Muscle layer of duodenum (tissue), 2 donors: ENCODE measurements at regions not wholly inside any gene's neighbourhood (a gene's known extent, or its start where the extent isn't known, plus 50 kb on each side); places are given as distances from the start of the nearest gene placed in this dataset.

Experiments used
- H3K27ac ChIP-seq: one replicate; pipeline ENCODE4 v1.7.0; 2013; ENCODE audit warnings: mild to moderate bottlenecking, low read length
- H3K27me3 ChIP-seq: one replicate; pipeline ENCODE4 v1.7.0; 2013; ENCODE audit warnings: low read depth, mild to moderate bottlenecking, control low read depth, low read length
- H3K36me3 ChIP-seq, 2 donors: one replicate each; pipeline ENCODE4 v1.7.0; 2013; ENCODE audit warnings: low read length in 2 of 2, control low read depth in 1 of 2, mild to moderate bottlenecking in 1 of 2; ENCODE audit not compliant: insufficient read depth in 2 of 2, control insufficient read depth in 1 of 2
- H3K4me1 ChIP-seq, 2 donors: one replicate each; pipeline ENCODE4 v1.7.0; 2013; ENCODE audit warnings: low read length in 2 of 2, mild to moderate bottlenecking in 2 of 2, control low read depth in 1 of 2, moderate library complexity in 1 of 2; ENCODE audit not compliant: insufficient read depth in 2 of 2, control insufficient read depth in 1 of 2
- H3K4me3 ChIP-seq, 2 donors: one replicate each; pipeline ENCODE4 v1.7.0; 2013; ENCODE audit warnings: low read length in 2 of 2, low read depth in 1 of 2, mild to moderate bottlenecking in 1 of 2
- H3K9me3 ChIP-seq, 2 donors: one replicate each; pipeline ENCODE4 v1.7.0; 2013; ENCODE audit warnings: low read length in 2 of 2, control low read depth in 1 of 2, mild to moderate bottlenecking in 1 of 2; ENCODE audit not compliant: control insufficient read depth in 1 of 2
- donor health status: healthy.

DNA sequence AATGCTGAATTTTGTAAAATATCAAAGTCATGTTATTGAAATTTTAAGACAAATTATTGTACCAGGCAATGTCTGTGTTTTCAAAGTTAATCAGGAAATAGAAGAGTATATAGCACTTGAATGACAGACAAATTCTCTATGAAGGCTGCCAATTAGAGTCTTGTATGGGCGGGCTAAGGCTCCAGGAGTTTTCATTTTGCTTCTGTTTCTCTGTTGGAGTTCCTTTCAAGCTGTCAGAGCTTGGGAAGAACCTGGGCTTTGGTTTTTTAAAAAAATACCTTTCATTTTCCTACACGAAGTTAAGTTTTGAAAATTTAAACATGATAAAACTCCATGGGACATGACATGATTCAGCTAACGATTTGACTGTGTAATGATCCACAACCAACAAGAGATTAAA lies 339.0 kb upstream of the KCNH7 start:
- no peaks in the 10 kb centered on the region for H3K9me3 ChIP-seq
- no peaks in the 10 kb centered on the region for H3K36me3 ChIP-seq
- no peaks in the 10 kb centered on the region for H3K27me3 ChIP-seq
- no peak overlapping the region for H3K27ac ChIP-seq
- no peak overlapping the region for H3K4me3 ChIP-seq
- no peaks in the 10 kb centered on the region for H3K4me1 ChIP-seq

DNA sequence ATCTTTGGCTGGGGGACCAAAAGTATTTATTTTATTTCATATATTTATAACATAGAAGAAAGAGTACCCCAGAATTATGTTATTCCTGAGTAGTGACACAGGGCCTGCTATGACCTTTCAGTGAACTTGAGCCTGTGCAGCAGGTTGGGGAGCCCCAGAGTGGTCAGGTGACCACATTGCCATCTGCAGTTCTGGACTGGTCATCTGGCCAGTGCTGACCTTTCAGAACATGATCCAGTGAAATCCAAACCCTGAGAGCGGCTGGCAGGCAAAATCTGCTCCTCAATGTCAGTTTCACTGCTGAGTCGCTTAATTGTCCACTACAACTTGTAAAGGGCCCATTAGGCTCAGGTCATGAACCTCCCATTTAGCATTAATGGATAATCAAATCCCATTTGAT lies 336.7 kb upstream of the KCNH7 start:
- Histone ChIP-seq H3K4me3 (no peak overlapping the region), H3K36me3 (no peaks in the 10 kb centered on the region), H3K27ac (no peak overlapping the region), H3K4me1 (no peaks in the 10 kb centered on the region), H3K27me3 (no peaks in the 10 kb centered on the region), H3K9me3 (no peaks in the 10 kb centered on the region)

DNA sequence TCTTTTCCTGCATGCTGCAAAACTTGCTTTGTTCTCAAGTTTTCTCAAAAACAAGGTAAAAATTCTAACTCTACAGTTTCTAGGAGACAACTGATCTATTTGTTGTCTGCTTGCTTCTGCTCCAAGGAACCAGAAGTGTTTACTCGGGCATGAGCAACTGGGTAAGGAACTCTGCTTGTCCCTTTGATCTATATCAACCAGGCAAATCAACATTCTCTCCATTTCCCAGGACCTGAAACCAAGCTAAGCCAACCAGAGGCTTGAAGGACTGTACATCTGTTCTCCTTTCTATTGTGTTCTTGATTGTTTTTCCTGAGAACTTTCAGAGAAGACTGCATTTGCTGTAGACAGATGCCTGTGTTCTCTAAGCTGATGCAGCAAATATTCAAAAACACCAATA lies 335.0 kb upstream of the KCNH7 start:
- no peak overlapping the region for H3K27ac ChIP-seq

DNA sequence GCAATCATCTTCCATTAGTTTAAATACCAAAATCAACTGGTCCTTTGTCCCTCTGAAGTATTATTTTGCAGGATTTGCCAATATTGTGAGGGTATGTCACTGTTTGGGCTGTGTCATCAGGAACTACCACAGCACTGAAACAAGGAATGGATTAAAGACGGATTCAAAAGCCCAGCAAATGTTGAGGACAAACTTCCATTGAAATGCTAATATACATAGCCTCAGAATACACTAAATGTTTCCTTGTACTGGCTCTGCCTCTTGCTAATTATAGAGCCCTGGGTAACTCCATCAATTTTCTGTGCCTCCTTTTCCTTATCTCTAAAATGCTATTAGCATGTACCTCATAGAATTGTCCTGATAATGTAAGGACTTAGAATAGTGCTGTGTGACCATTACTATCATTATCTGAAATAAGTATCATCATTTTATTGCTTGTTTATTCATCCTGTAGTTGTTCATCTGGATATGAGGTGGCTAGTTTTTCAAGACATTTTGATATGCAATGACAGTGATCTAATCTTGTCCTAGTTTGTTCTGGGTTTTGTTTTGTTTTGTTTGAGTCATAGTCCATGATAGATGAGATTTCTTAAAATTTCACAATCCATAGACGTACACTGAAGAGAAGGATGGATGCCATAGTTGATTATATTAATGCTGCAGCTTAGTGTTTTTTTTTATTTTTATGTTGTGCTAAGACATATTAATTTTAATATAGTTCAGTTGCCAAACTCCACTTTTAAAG lies 333.4 kb upstream of the KCNH7 start:
- no peaks in the 10 kb centered on the region for H3K9me3 ChIP-seq
- no peaks in the 10 kb centered on the region for H3K27me3 ChIP-seq

More for the DNA sequence above, 335.0 kb upstream of the KCNH7 start:
- Histone ChIP-seq H3K4me1 (no peaks in the 10 kb centered on the region), H3K27me3 (no peaks in the 10 kb centered on the region), H3K4me3 (no peak overlapping the region), H3K9me3 (no peaks in the 10 kb centered on the region), H3K36me3 (no peaks in the 10 kb centered on the region)

DNA sequence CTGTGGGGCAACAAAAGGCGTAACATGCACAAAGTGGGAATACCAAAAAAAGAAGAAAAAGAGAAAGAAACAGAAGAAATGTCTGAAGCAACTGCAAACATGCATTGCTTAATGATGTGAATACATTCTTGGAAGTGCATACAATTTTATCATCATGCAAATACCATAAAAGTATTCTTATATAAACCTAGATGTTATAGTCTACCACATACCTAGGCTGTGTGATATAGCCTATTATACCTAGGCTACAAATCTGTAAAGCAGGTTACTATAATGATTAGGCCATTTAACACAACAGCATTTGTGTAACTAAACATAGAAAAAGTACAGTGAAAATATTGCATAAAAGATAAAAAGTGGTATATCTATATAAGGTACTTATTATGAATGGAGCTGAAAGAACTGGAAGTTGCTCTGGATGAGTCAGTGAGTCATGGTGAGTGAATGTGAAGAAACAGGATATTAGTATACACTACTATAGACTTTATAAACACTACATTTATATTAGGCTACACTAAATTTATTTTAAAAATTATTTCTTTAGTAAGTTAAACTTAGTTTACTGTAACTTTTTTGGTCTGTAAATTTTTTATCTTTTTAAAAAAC lies 319.4 kb upstream of the KCNH7 start:
- H3K4me1 ChIP-seq = no peaks in the 10 kb centered on the region
- H3K4me3 ChIP-seq = no peak overlapping the region
- H3K9me3 ChIP-seq = no peaks in the 10 kb centered on the region
- H3K36me3 ChIP-seq = no peaks in the 10 kb centered on the region
- H3K27ac ChIP-seq = no peak overlapping the region
- H3K27me3 ChIP-seq = no peaks in the 10 kb centered on the region

More for the DNA sequence above, 333.4 kb upstream of the KCNH7 start:
- Histone ChIP-seq H3K27ac (no peak overlapping the region), H3K36me3 (no peaks in the 10 kb centered on the region), H3K4me1 (no peaks in the 10 kb centered on the region), H3K4me3 (no peak overlapping the region)

DNA sequence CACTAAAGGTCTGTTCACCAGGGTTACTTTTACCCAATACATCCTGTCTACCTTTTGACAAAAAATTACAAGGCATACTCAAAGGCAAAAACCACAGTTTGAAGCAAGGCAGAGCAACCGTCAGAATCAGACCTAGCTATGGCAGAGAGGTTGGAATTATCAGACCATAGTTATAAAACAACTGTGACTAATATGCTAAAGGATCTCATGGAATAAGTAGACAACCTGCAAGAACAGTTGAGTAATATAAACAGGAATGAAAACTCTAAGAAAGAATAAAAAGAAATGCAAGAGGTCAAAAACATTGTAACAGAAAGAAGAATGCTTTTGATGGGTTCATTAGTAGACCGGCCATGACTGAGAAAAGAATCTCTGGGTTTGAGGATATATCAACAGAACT lies 318.8 kb upstream of the KCNH7 start:
- no peaks in the 10 kb centered on the region for H3K36me3 ChIP-seq
- H3K27ac ChIP-seq = no peak overlapping the region
- no peaks in the 10 kb centered on the region for H3K27me3 ChIP-seq
- H3K9me3 ChIP-seq = no peaks in the 10 kb centered on the region
- no peak overlapping the region for H3K4me3 ChIP-seq
- H3K4me1 ChIP-seq = no peaks in the 10 kb centered on the region

DNA sequence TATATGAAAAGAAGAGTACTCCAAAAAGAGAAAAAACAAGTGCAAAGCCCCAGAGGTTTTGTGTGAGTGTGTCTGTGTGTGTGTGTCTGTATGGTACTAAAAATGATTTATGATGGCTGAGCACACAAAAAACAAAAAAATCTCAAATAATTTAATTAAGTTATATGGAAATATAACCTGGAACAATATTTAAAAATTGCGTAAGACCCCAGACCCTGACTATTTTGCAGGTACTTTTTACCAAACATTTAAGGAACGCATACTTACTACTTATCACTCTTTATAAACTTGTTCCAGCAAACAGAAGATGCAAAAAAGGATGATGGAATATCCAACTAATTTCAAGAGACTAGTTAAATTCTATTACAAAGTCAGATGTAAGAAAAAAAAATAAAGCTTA lies 317.4 kb upstream of the KCNH7 start:
- no peaks in the 10 kb centered on the region for H3K4me1 ChIP-seq
- H3K27me3 ChIP-seq = no peaks in the 10 kb centered on the region
- no peak overlapping the region for H3K27ac ChIP-seq
- no peaks in the 10 kb centered on the region for H3K9me3 ChIP-seq
- no peaks in the 10 kb centered on the region for H3K36me3 ChIP-seq
- H3K4me3 ChIP-seq = no peak overlapping the region

DNA sequence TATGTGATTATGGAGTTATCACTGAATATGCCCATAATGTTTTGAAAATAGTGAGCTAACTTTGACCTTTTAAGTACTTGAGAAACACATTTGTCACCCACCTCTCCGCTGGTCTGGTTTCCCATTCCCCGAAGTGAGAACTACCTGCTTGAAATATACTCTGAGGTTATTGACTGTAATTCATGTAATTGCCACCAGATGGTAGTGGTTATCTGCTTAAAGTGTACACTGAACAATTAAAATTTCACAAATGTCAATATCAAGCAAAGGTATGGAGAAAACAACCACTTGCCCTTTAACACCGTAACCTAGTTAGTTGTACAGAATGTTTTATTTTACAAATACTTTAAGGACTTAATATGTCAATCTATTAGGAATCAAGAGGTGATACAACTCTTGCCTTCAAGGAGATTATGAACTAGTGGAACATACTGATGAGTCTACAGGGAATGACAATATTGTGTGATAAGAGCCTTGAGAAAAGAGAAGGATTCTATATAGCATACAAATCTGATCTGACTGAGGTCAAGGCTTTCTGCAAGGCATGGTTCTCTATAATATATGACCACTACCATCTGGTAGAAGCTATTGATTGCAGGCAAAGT lies 316.8 kb upstream of the KCNH7 start:
- H3K27ac ChIP-seq = no peak overlapping the region

DNA sequence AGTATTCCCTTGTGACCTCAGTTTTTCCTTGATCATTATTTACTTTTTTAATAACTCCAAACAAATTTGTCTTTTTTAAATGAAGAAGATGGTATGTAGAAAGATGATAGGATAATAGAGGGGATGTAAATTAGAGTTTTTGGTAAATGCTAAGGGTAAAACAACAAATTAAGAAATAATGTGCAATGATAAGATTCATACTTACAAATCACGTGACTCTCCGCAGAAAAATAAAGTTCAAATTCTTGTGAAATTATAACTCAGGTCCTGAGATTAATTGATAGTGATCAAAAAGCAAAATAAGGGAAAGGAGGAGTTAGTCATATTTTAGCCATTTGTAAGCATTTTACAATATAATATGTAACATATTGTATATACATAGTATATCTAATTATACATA lies 304.1 kb upstream of the KCNH7 start:
- Histone ChIP-seq H3K36me3 (no peaks in the 10 kb centered on the region), H3K27ac (no peak overlapping the region), H3K4me3 (no peak overlapping the region), H3K9me3 (peaks cover 0 to 9% of the 10 kb centered on the region in 2 donors), H3K4me1 (no peaks in the 10 kb centered on the region), H3K27me3 (no peaks in the 10 kb centered on the region)

More for the DNA sequence above, 316.8 kb upstream of the KCNH7 start:
- Histone ChIP-seq H3K36me3 (no peaks in the 10 kb centered on the region), H3K4me3 (no peak overlapping the region), H3K9me3 (no peaks in the 10 kb centered on the region), H3K4me1 (no peaks in the 10 kb centered on the region), H3K27me3 (no peaks in the 10 kb centered on the region)

DNA sequence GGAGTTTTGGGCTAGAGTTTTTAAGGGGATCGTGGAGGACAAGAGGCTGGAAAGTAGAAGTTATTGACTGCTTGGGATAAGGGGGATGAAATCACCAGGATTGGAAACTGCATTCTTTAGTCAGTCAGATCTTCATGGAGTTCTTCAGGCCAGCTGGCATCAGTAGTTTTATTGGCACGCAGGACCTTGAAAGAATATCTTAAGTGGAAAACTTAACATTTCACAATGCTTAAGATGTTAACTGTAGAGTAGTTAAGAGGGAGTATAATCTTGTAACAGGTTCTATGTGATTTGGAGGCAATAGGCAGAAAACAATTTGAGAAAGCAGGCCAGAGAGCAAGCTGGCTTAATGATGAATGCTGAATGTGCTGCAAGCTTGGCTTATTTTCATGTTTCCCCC lies 300.4 kb upstream of the KCNH7 start:
- Histone ChIP-seq H3K36me3 (no peaks in the 10 kb centered on the region), H3K27ac (no peak overlapping the region), H3K4me3 (no peak overlapping the region), H3K9me3 (peaks cover 0 to 4% of the 10 kb centered on the region in 2 donors), H3K4me1 (no peaks in the 10 kb centered on the region), H3K27me3 (no peaks in the 10 kb centered on the region)

DNA sequence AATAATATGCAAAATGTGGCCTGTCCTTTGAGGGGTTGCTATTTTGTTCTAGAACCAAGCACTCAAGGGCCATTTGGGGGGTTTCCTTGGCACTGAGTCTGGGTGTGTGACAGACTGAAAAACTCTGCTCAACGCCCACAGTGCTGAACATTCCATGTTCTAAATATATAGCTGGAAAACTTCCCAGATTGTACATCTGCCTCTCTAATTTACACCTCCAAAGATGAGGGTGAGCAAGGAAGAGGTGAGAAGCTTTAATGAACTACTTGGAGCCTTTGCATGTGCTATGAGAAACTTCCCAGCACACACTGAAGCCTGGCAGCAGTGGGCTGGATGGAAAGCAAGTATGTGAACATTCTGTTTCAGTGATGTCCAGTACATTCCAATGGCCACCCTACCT lies 296.7 kb upstream of the KCNH7 start:
- Histone ChIP-seq H3K4me3 (no peak overlapping the region), H3K27ac (no peak overlapping the region), H3K27me3 (no peaks in the 10 kb centered on the region), H3K36me3 (no peaks in the 10 kb centered on the region), H3K4me1 (no peaks in the 10 kb centered on the region), H3K9me3 (peaks cover 0 to 4% of the 10 kb centered on the region in 2 donors)
